Psoas muscle (tissue), 7 donors: ENCODE measurements at regions not wholly inside any gene's neighbourhood (a gene's known extent, or its start where the extent isn't known, plus 50 kb on each side); places are given as distances from the start of the nearest gene placed in this dataset.
A peak's percentile ranks its signal among the peaks of the same experiment; 100 is the strongest.
"Not testable (repeated sequence)": the region's sequence is repeated elsewhere in the genome, so short reads cannot be mapped to it uniquely, and the experiment has no call there.

Experiments used
- ATAC-seq, 4 donors: fragments of 200-7000 bp; cut with Tn5 transposase; one replicate each; pipeline ENCODE4 v1.9.1; 2020; ENCODE audit warnings: moderate library complexity in 3 of 4, mild to moderate bottlenecking in 2 of 4
- DNase-seq, 2 donors: peaks; one replicate each; pipeline ENCODE4 v3.0.0-alpha.2; 2020
- H3K27ac ChIP-seq: fragments of 200-600 bp; one replicate; pipeline ENCODE4 v1.8.0; 2022
- H3K27me3 ChIP-seq, 3 donors: fragments of 200-600 bp in 1 of 3; one replicate each; pipeline versions ENCODE4 v1.6.1 to v1.8.0; 2013 to 2022; ENCODE audit warnings: low read length in 2 of 3, mild to moderate bottlenecking in 2 of 3, moderate library complexity in 1 of 3; ENCODE audit not compliant: insufficient read depth in 3 of 3
- H3K36me3 ChIP-seq, 2 donors: fragments of 200-600 bp in 1 of 2; one replicate each; pipeline versions ENCODE4 v1.6.1 to v1.8.0; 2013 to 2022; ENCODE audit warnings: low read depth in 1 of 2, mild to moderate bottlenecking in 1 of 2, moderate library complexity in 1 of 2; ENCODE audit not compliant: insufficient read depth in 1 of 2
- H3K4me1 ChIP-seq: fragments of 200-600 bp; one replicate; pipeline ENCODE4 v1.8.0; 2022
- H3K4me3 ChIP-seq: fragments of 200-600 bp; one replicate; pipeline ENCODE4 v1.8.0; 2022; ENCODE audit warnings: mild to moderate bottlenecking
- H3K9me3 ChIP-seq: fragments of 200-600 bp; one replicate; pipeline ENCODE4 v1.8.0; 2022
- WGBS, 3 donors: extraction: QIAGEN DNeasy Blood & Tissue Kit; methylation state at CpG; one replicate each; pipeline versions ENCODE4 v1.1.6 to v1.1.7; 2013; 5-methylcytosine and 5-hydroxymethylcytosine counted together
- intact Hi-C, 2 donors: fragments of 100-400 bp; cut with DNase I; formaldehyde crosslinking; loops; one replicate each; pipeline versions ENCODE4 v1.11.0 to v1.14.2; 2022
- donor health status: healthy with polysubstance abuse.
- donor health status: DM: no; HTN: no; CAD: no; lungs with moderate emphysema.
- donor health status: Bipolar disorder and iron deficiency.
- donor health status: healthy.
- donor health status: DM: yes; HTN: yes; CAD: no.
- donor health status: DM: no; HTN: no; CAD: no.
- donor health status: DM: yes; HTN: yes; CAD: no.

GRCh38 chr21:5067326-5068048 is 5453.9 kb upstream of the TPTE start:
- H3K4me3 ChIP-seq, H3K27ac ChIP-seq, H3K9me3 ChIP-seq, H3K4me1 ChIP-seq, H3K27me3 ChIP-seq, intact Hi-C loops, H3K36me3 ChIP-seq: not testable (repeated sequence)
- DNase-seq (peak in 1 of 2 donors; percentile 23), ATAC-seq (peak in 3 of 4 donors; percentile 35 to 59 (median 58))
- 44 to 70% methylated on average over 3 of the region's 15 CpGs; no CpG with 5 or more reads in 1 of the 3 donors for WGBS, 3 donors

- peak; percentile 57 to 59 (median 58) for ATAC-seq
- H3K4me1 ChIP-seq, H3K9me3 ChIP-seq, H3K36me3 ChIP-seq, DNase-seq, intact Hi-C loops, H3K4me3 ChIP-seq, H3K27ac ChIP-seq, H3K27me3 ChIP-seq: not testable (repeated sequence)
- 20 to 80% methylated on average over 1 of the region's 5 CpGs; no CpG with 5 or more reads in 1 of the 3 donors for whole genome bisulfite sequencing, 3 donors
Measured at GRCh38 chr21:5068649-5069048, 5452.7 kb upstream of the TPTE start.

DNA sequence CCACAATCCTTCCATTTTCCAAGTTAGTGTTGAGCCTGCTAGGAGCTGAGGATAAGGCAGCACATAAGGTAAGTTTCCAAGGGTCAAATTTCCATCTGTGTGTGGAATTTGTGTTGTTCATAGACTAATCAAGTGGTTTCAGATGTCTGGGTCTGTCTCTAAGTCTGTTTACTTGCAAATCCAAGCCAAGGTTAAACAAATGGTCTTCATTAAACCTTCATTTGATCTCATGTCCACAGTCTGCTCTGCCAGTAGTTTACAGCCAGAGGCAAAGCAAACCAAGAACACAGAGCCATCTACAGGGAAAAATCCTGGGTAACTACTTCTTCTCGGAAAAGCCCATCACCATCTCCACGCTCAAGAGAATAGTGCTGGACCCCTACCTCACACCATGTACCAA is 5450.2 kb upstream of the TPTE start:
- H3K4me3 ChIP-seq, ATAC-seq, intact Hi-C loops, H3K27me3 ChIP-seq, H3K36me3 ChIP-seq, H3K9me3 ChIP-seq, H3K4me1 ChIP-seq, H3K27ac ChIP-seq, DNase-seq: not testable (repeated sequence)
- WGBS, 3 donors: no CpG with 5 or more reads among the region's 2 CpGs

DNA sequence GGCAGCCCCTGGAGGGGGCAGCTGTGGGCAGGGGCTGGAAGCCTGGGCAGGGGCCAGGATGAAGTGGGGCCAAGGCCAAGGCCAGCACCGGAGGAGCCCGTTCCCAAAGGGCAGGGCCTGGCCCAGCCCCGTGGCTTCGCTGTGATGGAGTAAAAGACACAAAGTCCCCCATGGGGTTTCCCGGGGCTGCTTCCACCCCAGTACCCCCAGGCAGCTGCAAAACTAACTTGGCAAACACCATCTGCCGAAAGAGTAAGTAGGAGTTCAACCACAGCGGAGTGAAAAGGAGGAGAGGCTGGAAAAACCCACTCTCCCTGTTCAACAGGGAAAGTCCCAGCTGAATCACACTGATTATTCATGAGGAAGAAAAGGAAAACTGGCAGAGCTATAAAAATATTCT is 5444.5 kb upstream of the TPTE start:
- not testable (repeated sequence) for H3K4me3 ChIP-seq, H3K27ac ChIP-seq
- WGBS, 3 donors: no CpG with 5 or more reads among the region's 7 CpGs

DNA sequence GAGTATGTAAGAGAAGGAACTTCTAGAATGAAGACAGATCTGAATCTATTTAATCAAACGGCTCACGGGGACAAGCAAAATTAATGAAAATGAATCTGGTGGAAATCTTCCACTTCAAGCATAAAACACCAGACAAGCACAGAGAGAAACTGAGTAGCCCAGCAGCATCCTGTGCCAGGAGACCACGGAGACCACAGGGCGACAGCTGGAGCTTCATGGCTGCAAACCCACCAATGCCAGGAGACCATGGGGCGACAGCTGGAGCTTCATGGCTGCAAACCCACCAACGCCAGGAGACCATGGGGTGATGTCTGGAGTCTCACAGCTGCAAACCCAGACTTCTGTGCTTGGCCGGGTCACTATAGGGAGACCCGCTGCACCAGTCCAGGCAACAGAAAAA is 5442.0 kb upstream of the TPTE start:
- H3K36me3 ChIP-seq, DNase-seq, H3K4me3 ChIP-seq, H3K4me1 ChIP-seq, H3K27me3 ChIP-seq, H3K27ac ChIP-seq, intact Hi-C loops, H3K9me3 ChIP-seq: not testable (repeated sequence)
- ATAC-seq: peak in 1 of 4 donors; percentile 26
- WGBS, 3 donors: no CpG with 5 or more reads among the region's 8 CpGs

More for the DNA sequence above, 5444.5 kb upstream of the TPTE start:
- H3K9me3 ChIP-seq, H3K36me3 ChIP-seq, H3K4me1 ChIP-seq, H3K27me3 ChIP-seq, intact Hi-C loops, DNase-seq: not testable (repeated sequence)
- peak in 1 of 4 donors; percentile 40 for ATAC-seq

DNA sequence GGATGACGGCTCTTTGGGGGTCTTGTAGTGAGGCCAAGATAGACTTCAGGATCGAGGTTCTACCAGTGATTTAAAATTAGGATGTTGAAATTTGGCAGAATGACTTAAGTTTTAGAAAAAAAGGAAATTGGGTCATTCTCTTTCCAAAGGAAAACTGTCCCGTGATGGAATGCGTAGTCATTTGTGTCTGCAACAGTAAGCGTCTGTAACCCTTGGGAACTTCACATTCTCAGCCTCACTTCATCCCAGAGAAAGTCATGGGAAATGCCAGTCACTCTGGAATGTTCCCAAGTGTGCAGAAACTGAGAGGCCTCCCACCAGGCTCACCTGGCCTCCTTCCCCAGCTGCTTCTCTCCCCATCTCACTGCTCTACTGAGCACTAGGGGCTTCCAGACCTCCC is 5441.4 kb upstream of the TPTE start:
- intact Hi-C loops, H3K27ac ChIP-seq, H3K4me3 ChIP-seq, H3K27me3 ChIP-seq, H3K36me3 ChIP-seq, DNase-seq, H3K9me3 ChIP-seq, H3K4me1 ChIP-seq: not testable (repeated sequence)
- WGBS, 3 donors: no CpG with 5 or more reads among the region's 5 CpGs
- ATAC-seq: peak in 1 of 4 donors; percentile 61

DNA sequence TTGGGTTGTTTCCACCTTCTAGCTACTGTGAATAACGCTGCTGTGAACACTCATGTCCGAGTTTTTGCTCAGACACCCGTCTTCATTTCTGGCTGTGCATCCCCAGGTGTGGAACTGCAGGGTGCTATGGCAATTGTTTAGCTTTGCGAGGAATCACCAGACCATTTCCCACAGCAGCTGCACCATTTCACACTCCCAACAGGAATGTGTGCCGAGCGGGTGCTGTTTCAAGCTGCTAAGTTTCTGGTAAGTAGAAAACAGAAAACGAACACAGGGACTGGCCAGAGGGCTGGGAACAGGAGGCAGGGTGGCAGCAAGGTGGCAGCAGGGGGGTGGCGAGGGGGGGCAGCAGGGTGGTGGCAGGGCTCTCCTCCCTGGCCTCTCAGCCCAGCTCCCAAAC is 5437.1 kb upstream of the TPTE start:
- H3K4me1 ChIP-seq, H3K27ac ChIP-seq, H3K9me3 ChIP-seq, H3K4me3 ChIP-seq, H3K36me3 ChIP-seq, DNase-seq, ATAC-seq, intact Hi-C loops, H3K27me3 ChIP-seq: not testable (repeated sequence)
- 70 to 94% (median 85%) methylated on average over 3 to 4 of the region's 8 CpGs for WGBS, 3 donors

DNA sequence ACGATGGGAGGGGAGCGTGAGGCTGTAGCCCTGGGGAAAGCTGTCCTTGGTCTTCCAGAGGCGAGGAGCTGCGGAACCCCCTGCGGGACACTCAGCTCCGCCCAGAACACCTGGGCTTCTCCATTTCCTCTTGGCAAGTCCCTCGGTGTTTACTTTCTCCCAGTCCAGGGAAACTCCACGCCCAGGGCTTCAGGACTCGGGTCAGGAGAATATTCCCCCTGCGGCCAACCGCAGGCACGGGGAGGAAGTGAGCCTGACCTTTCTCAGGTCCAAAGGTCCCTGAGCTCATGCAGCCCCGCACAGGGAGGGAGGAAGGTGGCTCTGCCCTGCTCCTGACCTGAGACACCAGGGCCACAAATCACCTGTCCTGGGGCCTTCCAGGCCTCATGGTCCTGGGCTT is 5435.9 kb upstream of the TPTE start:
- intact Hi-C loops, H3K9me3 ChIP-seq, H3K27me3 ChIP-seq, H3K36me3 ChIP-seq, H3K4me3 ChIP-seq, H3K27ac ChIP-seq, H3K4me1 ChIP-seq, ATAC-seq: not testable (repeated sequence)
- 80 to 85% methylated on average over 2 to 6 of the region's 13 CpGs; no CpG with 5 or more reads in 1 of the 3 donors for WGBS, 3 donors
- peak in 1 of 2 donors; percentile 22 for DNase-seq

DNA sequence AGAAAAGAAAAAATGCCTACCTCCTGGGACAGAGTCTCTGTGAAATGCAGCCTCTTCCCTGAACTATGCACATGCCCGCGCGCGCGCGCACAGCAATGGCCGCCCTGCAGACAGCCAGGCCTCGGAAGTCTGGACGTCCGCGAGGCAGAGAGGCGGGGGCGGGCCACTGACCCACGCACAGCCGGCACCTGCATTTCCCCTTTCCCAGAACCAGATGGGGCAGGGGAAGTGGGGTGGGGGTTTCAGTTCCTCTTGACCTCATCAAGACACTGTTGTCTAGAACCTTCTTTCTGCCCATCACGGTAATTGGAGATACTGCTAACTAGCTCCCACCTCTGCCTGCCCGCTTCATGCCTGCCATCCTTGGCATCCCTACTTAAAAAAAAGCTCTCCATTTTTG is 5435.0 kb upstream of the TPTE start:
- H3K9me3 ChIP-seq, H3K36me3 ChIP-seq, H3K4me1 ChIP-seq, H3K27me3 ChIP-seq, H3K4me3 ChIP-seq, H3K27ac ChIP-seq, ATAC-seq, intact Hi-C loops: not testable (repeated sequence)
- peak in 1 of 2 donors; percentile 60 for DNase-seq
- WGBS, 3 donors: 83 to 100% (median 98%) methylated on average over 1 to 9 of the region's 17 CpGs

GRCh38 chr21:5088820-5089219 is 5432.6 kb upstream of the TPTE start:
- ATAC-seq: peak; percentile 64 to 76 (median 74)

DNA sequence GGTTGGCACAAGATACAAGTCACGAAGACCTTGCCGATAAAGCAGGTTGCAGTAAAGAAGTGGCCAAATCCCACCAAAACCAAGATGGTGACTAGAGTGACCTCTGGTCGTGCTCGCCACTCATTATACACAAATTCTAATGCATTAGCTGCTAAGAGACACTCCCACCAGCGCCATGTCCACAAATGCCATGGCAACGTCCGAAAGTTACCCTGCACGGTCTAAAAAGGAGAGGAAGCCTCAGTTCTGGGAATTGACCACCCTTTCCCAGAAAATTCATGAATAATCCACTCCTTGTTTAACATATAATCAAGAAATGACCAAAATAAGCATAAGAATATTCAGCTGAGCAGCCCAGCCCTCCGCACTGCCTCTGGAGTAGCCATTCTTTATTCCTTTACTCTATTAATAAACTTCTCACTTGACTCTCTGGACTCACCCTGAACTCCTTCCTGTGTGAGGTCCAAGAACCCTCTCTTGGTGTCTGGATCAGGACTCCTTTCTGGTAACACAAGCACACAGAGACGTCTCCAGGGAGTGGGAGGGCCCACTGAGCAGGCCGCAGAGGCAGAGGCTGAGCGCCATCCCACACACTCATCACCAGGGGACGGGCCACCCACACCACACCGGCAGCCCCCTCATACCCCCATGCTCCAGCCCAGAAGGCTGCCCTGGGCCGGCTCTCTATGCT is 5431.8 kb upstream of the TPTE start:
- 21 to 64% (median 52%) methylated on average over 3 to 4 of the region's 15 CpGs for WGBS, 3 donors
- intact Hi-C loops, H3K36me3 ChIP-seq, H3K27ac ChIP-seq, H3K27me3 ChIP-seq, H3K4me3 ChIP-seq, H3K9me3 ChIP-seq, H3K4me1 ChIP-seq: not testable (repeated sequence)
- DNase-seq: peak; percentile 49 to 78
- ATAC-seq: peak; percentile 54 to 73 (median 58)

More at GRCh38 chr21:5088820-5089219, 5432.6 kb upstream of the TPTE start:
- H3K36me3 ChIP-seq, DNase-seq, H3K4me3 ChIP-seq, H3K9me3 ChIP-seq, H3K4me1 ChIP-seq, intact Hi-C loops, H3K27ac ChIP-seq, H3K27me3 ChIP-seq: not testable (repeated sequence)
- no CpG with 5 or more reads among the region's 20 CpGs for WGBS, 3 donors
